ENCODE measurements at regions not wholly inside any gene's neighbourhood (a gene's known extent, or its start where the extent isn't known, plus 50 kb on each side); places are given as distances from the start of the nearest gene placed in this dataset.

DNA sequence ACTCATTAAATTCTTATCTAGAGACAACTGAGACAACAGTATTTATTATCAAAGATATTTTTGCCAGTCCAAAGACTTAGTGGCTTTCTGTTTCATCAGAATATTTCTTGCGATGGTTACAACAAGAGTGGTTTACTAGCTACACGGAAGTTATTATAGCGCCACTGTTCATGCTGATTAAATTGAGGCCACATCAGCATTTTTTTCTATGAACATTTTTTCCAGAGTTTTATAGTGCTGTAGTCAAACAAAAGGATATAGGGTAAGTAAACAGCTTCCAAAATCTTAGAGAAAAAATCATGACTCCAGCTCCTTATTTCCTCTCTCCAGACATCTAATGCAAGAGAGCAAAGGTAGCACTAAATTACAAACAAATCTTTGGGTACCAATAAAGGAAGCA is 1264.4 kb downstream of the ZPLD1 start:
- TF ChIP-seq TAF1 (IDR thresholded peaks at IDR 0.05; ENCODE audit: low read depth, low read length) (no peak), EZH2 (IDR thresholded peaks at IDR 0.05; ENCODE audit: low read depth, low read length, severe bottlenecking) (no peak), SIRT6 (IDR thresholded peaks at IDR 0.05; ENCODE audit: low read length) (no peak), MAFK (IDR thresholded peaks at IDR 0.05; ENCODE audit: low read depth, low read length) (no peak), BRCA1 (IDR thresholded peaks at IDR 0.05; ENCODE audit: low read depth, low read length) (no peak), EP300 (IDR thresholded peaks at IDR 0.05; ENCODE audit: borderline replicate concordance in 1 of 2, low read depth in 2 of 2, low read length in 2 of 2) (no peak), POLR2AphosphoS5 (IDR thresholded peaks at IDR 0.05; ENCODE audit: low read depth, low read length) (no peak), RBBP5 (IDR thresholded peaks at IDR 0.05; ENCODE audit: borderline replicate concordance, low read depth, low read length) (no peak), RAD21 (IDR thresholded peaks at IDR 0.05 in 1 of 2, conservative IDR thresholded peaks at IDR 0.05 in 1 of 2; ENCODE audit: low read depth in 2 of 2, low read length in 2 of 2) (no peak), POLR2A (IDR thresholded peaks at IDR 0.05; ENCODE audit: control extremely low read depth in 1 of 2, low read depth in 2 of 2, low read length in 2 of 2) (no peak), CEBPB (IDR thresholded peaks at IDR 0.05; ENCODE audit: low read depth, low read length) (no peak), PHF8 (conservative IDR thresholded peaks at IDR 0.05; ENCODE audit: low read depth, low read length) (no peak), MAX (IDR thresholded peaks at IDR 0.05) (no peak)
- TF ChIP-seq, protein P1, sequence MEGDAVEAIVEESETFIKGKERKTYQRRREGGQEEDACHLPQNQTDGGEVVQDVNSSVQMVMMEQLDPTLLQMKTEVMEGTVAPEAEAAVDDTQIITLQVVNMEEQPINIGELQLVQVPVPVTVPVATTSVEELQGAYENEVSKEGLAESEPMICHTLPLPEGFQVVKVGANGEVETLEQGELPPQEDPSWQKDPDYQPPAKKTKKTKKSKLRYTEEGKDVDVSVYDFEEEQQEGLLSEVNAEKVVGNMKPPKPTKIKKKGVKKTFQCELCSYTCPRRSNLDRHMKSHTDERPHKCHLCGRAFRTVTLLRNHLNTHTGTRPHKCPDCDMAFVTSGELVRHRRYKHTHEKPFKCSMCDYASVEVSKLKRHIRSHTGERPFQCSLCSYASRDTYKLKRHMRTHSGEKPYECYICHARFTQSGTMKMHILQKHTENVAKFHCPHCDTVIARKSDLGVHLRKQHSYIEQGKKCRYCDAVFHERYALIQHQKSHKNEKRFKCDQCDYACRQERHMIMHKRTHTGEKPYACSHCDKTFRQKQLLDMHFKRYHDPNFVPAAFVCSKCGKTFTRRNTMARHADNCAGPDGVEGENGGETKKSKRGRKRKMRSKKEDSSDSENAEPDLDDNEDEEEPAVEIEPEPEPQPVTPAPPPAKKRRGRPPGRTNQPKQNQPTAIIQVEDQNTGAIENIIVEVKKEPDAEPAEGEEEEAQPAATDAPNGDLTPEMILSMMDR (IDR thresholded peaks at IDR 0.05; ENCODE audit: control extremely low read depth in 1 of 3, insufficient read depth in 1 of 3, low read depth in 1 of 3, low read length in 3 of 3) = no peak
